Dermis microvascular lymphatic vessel endothelial cell (primary cell): ENCODE measurements at regions not wholly inside any gene's neighbourhood (a gene's known extent, or its start where the extent isn't known, plus 50 kb on each side); places are given as distances from the start of the nearest gene placed in this dataset.
A peak's percentile ranks its signal among the peaks of the same experiment; 100 is the strongest.
"Not testable (repeated sequence)": the region's sequence is repeated elsewhere in the genome, so short reads cannot be mapped to it uniquely, and the experiment has no call there.

Source experiments
- DNase-seq, 2 donors: peaks; one replicate each; pipeline versions ENCODE4 v3.0.0 to v3.0.0-alpha.2; 2010; ENCODE audit warnings: low read depth in 2 of 2

DNA sequence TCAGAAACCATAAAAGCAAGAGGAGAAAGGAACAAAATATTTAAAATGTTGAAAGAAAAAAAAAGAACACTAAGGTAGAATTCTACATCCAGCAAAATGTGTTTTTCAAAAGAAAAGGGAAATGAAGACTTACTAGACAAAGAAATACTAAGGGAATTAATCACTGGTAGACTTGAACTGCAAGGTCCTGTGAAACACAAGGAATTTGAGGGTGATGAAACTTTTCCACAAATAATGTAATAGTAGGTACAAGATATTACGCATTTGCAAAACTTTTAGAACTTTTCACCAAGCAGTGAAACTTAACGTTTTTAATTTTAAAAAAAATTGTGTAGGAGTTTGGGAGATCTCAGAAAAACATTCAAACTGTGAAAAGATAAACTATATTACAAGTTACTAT lies 180.3 kb upstream of the MAGEB16 start:
- no peak for DNase-seq

DNA sequence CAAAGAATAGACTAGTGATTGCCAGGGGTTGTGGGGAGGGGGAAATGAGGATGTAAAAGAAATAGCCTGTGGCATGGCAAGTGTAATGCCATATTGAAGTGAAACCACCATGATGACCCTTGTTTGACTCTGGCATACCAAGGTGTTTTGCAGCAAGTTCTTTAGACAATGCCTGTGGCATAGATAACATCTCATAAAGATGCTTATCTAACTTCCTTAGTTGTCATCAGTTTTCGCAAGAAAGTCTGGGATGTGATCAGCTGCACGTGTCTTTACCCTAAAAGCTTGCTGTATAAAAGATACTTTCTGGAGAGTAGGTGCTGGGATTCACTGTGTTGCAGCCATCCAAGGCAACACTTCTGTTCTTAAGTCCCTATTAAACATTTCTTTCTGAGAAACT lies 176.1 kb upstream of the MAGEB16 start:
- no peak for DNase-seq

DNA sequence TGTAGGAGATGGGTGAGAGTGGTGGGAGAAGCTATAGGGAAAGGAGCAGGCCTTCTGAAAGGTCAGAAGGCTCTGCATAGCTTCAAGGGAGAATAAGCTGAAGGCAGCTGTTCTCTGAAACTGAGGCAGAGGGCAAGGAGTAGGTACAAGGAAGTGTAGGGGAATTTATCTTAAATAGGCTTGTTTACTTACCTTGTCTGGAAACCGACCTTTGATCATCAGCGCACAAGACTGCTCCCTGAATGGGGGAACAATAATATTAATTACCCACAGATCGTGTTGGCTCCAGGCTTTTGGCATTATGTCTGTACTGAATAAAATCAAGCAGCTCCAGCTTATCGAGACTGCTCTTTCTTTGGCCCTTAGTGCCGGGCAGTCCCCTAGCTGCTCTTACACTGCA lies 175.5 kb upstream of the MAGEB16 start:
- DNase-seq = no peak

DNA sequence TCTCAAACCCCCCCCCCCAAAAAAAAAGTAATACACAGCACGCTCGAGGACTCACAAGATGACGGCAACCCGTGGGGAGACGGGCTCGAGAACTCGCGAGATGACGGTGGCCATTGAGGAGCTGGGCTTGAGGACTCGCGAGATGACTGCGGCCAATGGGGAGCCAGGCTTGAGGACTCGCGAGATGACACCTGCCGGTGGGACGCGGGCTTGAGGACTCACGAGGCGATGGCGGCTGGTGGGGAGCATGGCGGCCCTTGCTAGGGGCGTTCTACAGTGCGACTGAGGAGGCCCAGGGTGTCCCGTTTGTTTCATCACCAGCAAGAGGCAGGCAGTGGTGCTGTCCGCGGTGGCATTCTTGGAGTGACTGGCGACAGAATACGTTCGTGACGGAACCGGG lies 172.4 kb upstream of the MAGEB16 start:
- DNase-seq = no peak

DNA sequence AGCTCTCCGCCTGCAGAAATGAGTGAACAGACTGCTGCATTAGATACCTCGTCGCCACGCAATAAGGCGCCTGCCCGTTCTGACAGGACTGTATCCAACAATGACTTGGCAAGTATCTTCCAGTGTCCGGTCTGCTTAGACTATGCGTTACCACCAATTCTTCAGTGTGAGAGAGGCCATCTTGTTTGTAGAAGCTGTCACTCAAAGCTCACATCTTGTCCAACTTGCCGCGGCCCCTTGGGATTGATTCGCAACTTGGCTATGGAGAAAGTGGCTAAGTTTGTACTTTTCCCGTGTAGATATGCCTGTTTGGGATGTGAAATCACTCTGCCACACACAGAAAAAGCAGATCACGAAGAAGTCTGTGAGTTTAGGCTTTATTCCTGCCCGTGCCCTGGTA lies 172.0 kb upstream of the MAGEB16 start:
- DNase-seq = no peak

DNA sequence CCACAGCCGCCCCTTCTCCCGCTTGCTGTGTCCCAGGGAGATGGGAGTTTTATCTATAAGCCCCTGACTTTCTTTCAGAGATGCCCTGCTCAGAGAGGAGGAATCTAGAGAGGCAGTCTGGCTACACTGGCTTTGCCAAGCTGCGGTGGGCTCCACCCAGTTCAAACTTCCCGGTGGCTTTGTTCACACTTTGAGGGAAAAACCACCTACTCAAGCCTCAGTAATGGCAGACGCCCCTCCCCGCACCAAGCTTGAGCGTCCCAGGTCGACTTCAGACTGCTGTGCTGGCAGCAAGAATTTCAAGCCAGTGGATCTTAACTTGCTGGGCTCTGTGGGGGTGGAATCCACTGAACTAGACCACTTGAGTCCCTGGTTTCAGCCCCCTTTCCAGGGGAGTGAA lies 162.2 kb upstream of the MAGEB16 start:
- not testable (repeated sequence) for DNase-seq

DNA sequence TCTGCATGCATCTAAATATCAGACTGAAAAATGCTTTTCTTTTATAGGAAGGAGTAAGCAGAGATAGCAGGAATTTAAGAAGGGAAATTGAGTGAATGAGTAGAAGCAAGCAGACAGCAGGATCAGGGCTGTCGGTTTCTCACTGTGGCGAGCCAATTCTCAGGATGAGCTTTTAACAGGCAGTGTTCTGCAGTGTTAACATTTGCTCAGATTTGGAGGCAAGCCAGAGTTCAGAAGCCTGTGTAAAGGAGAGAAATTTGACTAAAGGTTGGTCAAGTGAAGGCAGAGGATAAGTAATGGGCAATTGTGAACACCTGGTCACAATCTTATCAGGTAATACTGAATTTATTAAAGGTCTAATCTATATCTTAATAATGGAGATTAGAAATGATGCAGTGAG lies 133.3 kb upstream of the MAGEB16 start:
- no peak for DNase-seq

DNA sequence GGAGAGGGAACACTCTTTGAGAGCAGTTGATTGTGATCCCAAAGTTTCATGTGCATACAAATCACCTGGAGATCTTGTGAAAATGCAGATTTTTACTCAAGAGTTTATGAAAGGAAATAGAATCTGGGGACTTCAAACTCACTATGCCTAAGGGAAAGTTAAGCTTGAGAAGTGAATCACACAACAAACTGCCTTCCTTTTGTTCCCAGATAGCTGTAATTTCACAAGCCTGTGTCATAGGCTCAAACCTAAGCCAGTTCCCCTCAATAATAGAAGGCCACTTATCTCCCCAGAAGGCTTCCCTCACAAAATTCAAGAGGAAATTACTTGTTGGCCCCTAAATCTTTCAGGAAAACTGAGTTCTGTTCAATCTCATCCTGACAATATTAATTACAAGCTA lies 132.8 kb upstream of the MAGEB16 start:
- no peak for DNase-seq

DNA sequence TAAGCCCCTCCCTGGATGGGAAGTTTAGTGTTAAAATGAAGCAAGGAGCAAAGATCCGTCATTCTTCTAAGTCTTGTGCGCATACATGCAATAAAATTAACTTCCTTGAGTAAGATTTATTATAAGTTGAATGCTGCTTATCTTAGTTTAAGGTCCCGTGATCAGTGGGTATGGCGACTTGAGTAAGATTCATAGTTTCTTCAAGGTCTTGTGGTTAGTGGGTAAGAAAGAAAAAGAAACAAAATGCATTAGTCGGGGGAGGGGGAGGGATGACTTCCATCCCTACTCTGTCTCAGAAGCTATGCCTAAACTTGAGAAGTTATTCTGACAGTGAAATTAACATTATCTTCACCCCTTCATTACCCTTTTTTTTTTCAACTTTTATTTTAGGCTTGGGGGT lies 127.3 kb upstream of the MAGEB16 start:
- DNase-seq = no peak

DNA sequence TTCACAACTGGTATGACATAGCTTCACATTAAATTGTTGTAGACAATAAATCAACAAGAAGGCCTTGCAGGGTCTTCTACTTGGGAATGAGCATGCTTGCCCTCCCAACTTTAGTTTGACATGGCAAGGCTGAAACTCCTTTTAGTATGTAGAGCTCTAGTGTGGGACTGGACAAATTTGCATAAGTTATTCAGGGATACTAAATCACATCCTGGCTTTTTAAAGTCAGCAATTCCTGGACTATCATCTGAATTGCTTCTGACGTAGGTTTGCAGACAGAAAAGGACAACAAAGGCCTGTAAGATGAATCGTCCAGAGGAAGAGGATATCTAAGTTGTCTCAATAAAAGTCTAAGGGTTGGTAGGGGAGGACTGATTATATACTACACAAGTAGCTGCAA lies 123.0 kb upstream of the MAGEB16 start:
- no peak for DNase-seq

DNA sequence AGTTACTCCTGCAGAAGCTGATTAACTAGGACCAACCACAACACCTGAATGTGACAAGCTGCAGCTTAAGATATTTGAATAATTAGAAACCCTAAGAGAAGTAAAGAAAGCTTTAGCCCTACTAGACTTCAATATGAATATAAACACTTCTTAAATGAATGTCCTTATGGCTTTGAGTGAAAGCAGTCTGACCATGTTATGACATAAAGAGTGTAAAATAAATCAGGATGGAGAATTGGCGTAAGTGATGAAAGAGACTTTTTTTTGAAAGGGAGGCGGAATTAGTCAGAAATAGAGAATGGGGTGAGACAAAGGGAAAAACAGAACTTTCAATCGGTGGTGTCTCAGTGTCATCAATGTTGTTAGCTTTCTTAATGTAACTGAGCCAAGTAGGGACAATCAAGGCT lies 117.2 kb upstream of the MAGEB16 start:
- DNase-seq = no peak

DNA sequence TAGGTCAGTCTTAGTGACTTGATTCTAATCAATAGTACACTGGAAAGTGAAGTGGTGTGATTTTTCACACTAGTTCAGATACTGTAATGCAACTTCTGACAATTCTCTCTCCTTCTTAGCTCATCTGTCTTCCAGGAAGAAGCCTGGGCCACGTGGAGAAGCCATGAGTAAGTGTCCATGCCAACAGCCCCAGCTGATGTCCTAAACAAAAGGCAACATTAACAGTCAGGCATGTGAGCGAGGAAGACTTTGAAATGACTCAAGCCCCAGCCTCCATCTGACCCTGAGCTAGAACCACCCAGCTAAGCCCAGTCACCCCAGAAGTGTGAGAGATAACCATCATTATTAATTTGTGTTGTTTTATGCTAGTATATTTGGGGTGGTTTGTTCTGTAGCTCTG lies 115.7 kb upstream of the MAGEB16 start:
- DNase-seq = no peak

DNA sequence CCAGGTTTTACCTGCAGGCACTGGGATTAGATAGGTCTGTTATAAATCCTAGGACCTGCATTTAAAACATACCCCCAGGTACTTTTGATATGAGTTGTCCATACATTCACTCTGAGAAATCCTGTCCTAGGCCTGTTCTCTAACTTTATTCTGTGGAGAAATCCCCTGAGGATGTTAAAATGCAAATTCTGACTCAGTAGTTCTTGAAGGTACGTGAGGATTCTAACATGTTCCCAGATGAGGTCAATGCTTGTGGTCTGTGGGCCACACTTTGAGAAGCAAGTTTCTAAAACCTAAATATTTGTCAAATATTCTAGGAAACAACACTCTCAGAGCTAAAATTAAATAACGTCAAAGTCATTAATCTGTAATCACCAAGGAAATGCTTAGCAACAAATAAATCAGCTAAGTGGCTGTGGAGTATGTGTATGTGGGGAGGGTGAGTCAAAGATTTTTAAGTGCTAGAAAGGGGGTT lies 101.3 kb upstream of the MAGEB16 start:
- no peak for DNase-seq

DNA sequence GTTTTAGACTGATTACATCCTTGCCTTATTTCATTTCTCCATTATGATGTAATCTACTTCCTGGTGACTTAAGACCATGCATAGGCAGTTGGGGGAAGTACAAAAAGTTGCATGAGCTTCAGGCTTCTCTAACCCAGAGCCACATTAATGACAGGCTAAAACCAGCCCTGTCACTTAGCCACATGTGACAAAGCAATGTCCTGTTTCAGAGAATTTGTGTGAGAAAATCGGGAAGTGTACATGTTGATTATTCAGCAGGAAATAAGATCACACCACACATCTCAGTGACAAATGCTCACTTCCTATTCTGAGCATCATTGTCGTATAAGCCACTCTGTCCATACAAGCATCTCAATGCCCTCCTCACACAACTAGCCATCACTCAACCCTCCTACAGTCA lies 98.5 kb upstream of the MAGEB16 start:
- DNase-seq = no peak

DNA sequence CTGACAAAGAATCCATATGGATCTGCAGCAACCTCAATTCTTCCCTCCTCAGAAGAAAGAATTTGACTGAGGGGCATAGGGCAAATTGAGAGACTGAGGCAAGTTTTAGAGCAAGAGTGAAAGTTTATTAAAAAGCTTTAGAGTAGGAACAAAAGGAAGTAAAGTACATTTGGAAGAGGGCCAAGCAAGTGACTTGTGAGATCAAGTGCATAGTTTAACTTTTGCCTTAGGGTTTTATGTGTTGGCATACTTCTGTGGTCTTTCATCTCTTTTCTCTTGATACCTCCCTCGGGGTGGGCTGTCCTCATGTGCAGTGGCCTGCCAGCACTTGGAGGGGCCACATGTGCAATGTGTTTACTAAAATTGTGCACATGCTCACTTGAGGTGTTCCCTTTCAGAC lies 98.0 kb upstream of the MAGEB16 start:
- no peak for DNase-seq

DNA sequence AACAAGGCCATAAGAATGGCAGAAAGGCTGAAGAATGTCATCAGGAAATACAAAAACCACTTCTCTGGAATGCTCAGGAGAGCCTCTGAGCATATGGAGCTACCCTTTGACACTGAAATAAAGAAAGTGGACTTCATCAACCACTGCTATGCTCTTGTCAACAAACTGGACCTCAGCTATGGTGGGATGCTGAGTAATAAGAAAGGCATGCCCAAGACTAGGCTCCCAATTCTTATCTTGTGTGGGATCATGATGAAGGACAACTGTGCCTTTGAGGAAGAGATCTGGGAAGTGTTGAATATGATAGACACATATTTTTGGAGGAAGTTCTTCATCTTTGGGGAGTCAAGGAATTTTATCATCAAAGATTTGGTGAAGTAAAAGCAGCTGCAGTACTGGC lies 86.9 kb upstream of the MAGEB16 start:
- DNase-seq = no peak

DNA sequence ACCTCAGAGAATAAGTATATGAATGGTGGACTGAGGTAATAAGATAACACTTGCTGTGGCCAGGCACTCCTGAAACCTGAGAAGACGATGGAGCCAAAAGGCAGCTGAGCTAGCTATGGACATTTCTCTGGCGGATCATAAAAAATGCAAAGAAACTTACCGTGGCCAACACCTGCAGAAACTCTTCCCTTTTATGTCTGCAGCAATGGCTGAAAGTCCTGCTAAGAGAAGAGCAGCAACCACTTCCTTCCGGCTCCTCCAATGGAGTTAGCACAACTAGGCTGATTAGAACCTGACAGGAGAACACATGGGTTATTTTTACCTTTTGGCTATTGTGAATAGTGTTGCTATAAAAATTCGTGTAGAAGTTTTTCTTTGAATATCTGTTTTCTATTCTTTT lies 76.0 kb upstream of the MAGEB16 start:
- DNase-seq = no peak

DNA sequence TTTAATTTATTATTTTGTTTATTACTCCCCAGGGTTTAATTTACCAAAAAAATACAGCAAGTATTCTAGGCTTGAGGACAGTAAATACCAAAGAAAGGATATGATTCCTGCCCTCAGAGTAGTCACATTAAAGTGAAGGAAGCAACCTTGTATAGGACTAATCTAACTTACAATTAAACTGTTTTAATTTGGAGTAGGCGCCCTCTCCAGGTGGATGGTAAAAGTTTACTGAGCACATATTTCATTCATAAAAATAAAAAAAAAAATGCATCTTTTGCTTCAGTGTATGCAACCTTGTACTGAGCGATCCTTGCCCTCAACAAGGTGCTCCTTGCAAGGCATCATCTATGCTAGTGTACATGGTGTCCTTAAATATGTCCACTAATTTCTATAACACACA lies 72.0 kb upstream of the MAGEB16 start:
- peak in 1 of 2 donors; percentile 0 for DNase-seq

DNA sequence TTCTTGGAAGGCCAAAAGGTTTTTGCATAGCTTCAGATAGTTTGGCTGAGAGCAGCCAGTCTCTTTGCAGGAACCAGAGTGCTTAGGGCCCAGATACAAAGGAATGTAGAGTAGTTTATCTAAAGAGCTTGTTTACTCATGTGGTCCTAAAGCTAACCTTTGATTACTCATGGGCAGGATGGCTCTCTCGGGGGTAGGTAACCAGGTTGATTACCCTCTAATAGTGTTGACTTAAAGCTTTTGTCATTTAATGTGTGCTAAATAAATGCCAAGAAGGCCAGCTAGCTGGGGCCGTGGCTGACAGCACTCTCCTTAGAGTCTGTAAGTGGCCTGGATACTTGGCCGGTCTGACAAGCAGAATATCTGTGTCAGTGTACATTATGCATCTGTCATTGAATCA lies 69.7 kb upstream of the MAGEB16 start:
- DNase-seq = no peak

DNA sequence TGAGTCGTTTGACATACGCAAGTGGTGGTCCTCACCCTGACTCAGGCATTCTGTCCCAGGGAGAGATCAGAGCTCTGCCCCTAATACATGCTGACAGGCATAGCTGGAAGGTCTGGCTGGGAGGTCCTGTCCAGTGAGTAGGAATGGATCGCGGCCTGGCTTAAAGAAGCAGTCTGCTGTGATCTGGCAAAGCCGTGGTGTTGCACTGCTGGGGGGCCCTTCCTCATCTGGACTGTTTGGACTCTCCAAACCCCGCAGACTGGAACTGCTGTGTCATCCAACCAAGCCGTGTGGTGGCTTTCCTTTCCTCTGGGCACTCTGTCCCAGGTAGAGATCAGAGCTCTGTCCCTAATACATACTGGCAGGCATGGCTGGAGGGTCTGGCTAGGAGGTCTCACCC lies 64.3 kb upstream of the MAGEB16 start:
- no peak for DNase-seq

DNA sequence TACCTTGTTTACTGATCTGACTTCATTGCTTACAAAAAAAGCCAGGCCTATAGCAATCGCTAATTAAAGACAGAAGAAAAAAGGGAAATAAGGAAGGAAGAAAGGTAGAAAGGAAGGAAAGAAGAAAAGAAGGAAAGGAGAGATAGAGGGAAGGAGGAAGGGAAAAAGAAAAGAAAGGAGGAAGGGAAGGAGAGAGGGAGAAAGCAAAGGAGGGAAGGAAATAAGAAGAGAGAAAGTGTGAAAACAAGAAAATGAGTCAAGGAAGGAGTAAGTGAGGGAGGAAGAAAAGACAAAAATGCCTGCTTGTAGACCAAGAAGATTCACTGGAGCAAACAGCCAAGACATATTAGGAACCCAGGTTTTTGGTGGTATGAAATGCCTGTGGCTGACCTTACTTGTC lies 57.0 kb upstream of the MAGEB16 start:
- no peak for DNase-seq

DNA sequence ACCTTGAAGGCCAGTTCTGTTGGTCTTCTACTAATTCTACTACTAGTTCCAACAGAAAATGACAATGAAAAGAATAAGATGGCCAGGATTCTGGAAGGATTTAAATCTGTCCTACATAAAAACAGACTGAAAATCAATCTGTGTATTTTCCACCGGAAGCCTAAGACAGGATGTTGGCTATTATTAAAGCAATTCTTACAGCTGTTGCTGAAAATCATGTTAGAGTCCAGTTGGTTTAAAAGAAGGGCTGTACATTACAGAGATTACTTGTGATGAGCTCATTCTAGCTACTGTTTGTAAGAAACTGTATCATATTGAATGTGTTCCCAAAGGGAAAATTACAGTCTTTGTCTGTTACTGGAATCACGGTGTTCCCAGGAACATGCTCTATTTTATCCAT lies 54.8 kb upstream of the MAGEB16 start:
- DNase-seq = no peak
